Caco-2 (cell line): ENCODE measurements at regions not wholly inside any gene's neighbourhood (a gene's known extent, or its start where the extent isn't known, plus 50 kb on each side); places are given as distances from the start of the nearest gene placed in this dataset.

Experiments
- BruUV-seq: library from RNA; stranded (reverse); fragments of 400-500 nt; replicated peaks from 2 replicates; lab custom pipeline; 2021; lab: Mats Ljungman, UMichigan
- CTCF ChIA-PET: fragments of 300-600 bp; sonication (Branson Sonifier 250); formaldehyde crosslinking; loops from one replicate; lab custom pipeline; 2022; ENCODE audit warnings: antibody characterized with exemption; lab: Charles Lee
- POLR2A ChIA-PET: fragments of 300-600 bp; sonication (Branson Sonifier 250); formaldehyde crosslinking; loops from one replicate; lab custom pipeline; 2022; ENCODE audit warnings: antibody characterized with exemption; lab: Charles Lee
- DNase-seq, 2 experiments: peaks; one replicate each; pipeline versions ENCODE4 v3.0.0 to v3.0.0-alpha.2; 2020 to 2022
- H3K27me3 ChIP-seq: replicated peaks from 2 replicates; pipeline ENCODE4 v1.6.0; 2011; ENCODE audit warnings: low read length; ENCODE audit not compliant: control insufficient read depth, insufficient read depth
- H3K36me3 ChIP-seq: 2 replicates; pipeline ENCODE4 v1.5.1; 2011; ENCODE audit warnings: low read length; ENCODE audit not compliant: control insufficient read depth, insufficient read depth
- H3K4me1 ChIP-seq: fragments of 250-450 bp; sonication (Bioruptor Pico); 2 replicates; pipeline ENCODE4 v1.5.1; 2020; ENCODE audit warnings: mild to moderate bottlenecking
- H3K4me3 ChIP-seq: 2 replicates; pipeline ENCODE4 v1.5.1; 2011; ENCODE audit warnings: low read depth, mild to moderate bottlenecking, control low read depth, low read length
- H3K9me3 ChIP-seq: fragments of 250-450 bp; sonication (Bioruptor Pico); 2 replicates; pipeline ENCODE4 v1.5.1; 2020; ENCODE audit warnings: mild to moderate bottlenecking, moderate library complexity
- H3K27ac Mint-ChIP-seq: one replicate; pipeline ENCODE4 v1.8.0; 2022; ENCODE audit warnings: mixed read lengths; ENCODE audit not compliant: unreplicated experiment
- H3K27me3 Mint-ChIP-seq: one replicate; pipeline ENCODE4 v1.8.0; 2022; ENCODE audit warnings: mixed read lengths; ENCODE audit not compliant: insufficient read depth, unreplicated experiment
- H3K36me3 Mint-ChIP-seq: one replicate; pipeline ENCODE4 v1.8.0; 2022; ENCODE audit warnings: mild to moderate bottlenecking, mixed read lengths; ENCODE audit not compliant: insufficient read depth, unreplicated experiment
- H3K4me1 Mint-ChIP-seq: one replicate; pipeline ENCODE4 v1.8.0; 2022; ENCODE audit warnings: low read depth, mixed read lengths; ENCODE audit not compliant: unreplicated experiment
- H3K4me3 Mint-ChIP-seq: one replicate; pipeline ENCODE4 v1.8.0; 2022; ENCODE audit warnings: mild to moderate bottlenecking, moderate library complexity, mixed read lengths; ENCODE audit not compliant: unreplicated experiment
- H3K9me3 Mint-ChIP-seq: one replicate; pipeline ENCODE4 v1.8.0; 2022; ENCODE audit warnings: mixed read lengths; ENCODE audit not compliant: unreplicated experiment
- intact Hi-C: fragments of 100-400 bp; cut with micrococcal nuclease; formaldehyde crosslinking; loops from one replicate; pipeline ENCODE4 v1.10.0; 2022; ENCODE audit not compliant: unreplicated experiment
- TF ChIP-seq, protein P1 (sequence below), 2 experiments: fragments of 200-600 bp in 1 of 2; IDR thresholded peaks; 1 replicate in 1 of 2; 2 replicates in 1 of 2; pipeline versions ENCODE4 v1.5.1 to v1.8.0; 2011 to 2022; ENCODE audit warnings: antibody characterized with exemption in 1 of 2, control low read depth in 1 of 2, inconsistent platforms in 1 of 2, low read depth in 1 of 2, low read length in 1 of 2, mild to moderate bottlenecking in 1 of 2, moderate library complexity in 1 of 2; ENCODE audit not compliant: insufficient read depth in 1 of 2, severe bottlenecking in 1 of 2, unreplicated experiment in 1 of 2

DNA sequence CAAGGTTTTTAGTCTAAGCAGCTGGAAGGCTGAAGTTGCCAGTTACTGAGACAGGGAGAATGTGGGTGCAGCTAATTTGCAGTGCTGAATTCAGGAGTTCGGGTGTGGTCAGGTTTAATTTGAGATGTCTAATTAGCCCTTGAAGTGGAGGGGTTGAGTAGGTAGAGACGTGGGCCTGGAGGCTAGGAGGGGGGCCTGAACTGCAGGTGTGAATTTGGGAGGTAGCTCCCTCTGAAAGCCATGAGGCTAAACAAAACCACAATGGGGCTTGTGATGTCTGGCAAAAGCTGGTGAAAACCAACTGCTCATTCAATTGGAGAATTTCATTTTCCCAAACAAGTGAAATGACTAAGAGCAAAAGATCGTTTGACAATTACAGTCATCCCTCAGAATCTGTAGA lies 246.0 kb upstream of the NFE2L3 start:
- ChIA-PET POLR2A (no interaction called here), CTCF (no interaction called here)
- H3K27ac Mint-ChIP-seq, result no peak overlapping the region
- peaks cover 3% of the 10 kb centered on the region for H3K27me3 Mint-ChIP-seq
- H3K4me3 Mint-ChIP-seq, result no peak overlapping the region
- H3K9me3 Mint-ChIP-seq, result no peaks in the 10 kb centered on the region
- Histone ChIP-seq H3K9me3 (no peaks in the 10 kb centered on the region), H3K4me3 (no peak overlapping the region), H3K36me3 (no peaks in the 10 kb centered on the region), H3K4me1 (no peaks in the 10 kb centered on the region), H3K27me3 (no peaks in the 10 kb centered on the region)
- intact Hi-C loops, result no loop called here
- TF ChIP-seq, protein P1, sequence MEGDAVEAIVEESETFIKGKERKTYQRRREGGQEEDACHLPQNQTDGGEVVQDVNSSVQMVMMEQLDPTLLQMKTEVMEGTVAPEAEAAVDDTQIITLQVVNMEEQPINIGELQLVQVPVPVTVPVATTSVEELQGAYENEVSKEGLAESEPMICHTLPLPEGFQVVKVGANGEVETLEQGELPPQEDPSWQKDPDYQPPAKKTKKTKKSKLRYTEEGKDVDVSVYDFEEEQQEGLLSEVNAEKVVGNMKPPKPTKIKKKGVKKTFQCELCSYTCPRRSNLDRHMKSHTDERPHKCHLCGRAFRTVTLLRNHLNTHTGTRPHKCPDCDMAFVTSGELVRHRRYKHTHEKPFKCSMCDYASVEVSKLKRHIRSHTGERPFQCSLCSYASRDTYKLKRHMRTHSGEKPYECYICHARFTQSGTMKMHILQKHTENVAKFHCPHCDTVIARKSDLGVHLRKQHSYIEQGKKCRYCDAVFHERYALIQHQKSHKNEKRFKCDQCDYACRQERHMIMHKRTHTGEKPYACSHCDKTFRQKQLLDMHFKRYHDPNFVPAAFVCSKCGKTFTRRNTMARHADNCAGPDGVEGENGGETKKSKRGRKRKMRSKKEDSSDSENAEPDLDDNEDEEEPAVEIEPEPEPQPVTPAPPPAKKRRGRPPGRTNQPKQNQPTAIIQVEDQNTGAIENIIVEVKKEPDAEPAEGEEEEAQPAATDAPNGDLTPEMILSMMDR (IDR thresholded peaks at IDR 0.05; ENCODE audit: insufficient read depth in 1 of 2, low read depth in 1 of 2, low read length in 1 of 2, severe bottlenecking in 1 of 2, unreplicated experiment in 1 of 2), result no peak
- H3K4me1 Mint-ChIP-seq, result no peaks in the 10 kb centered on the region
- no peaks in the 10 kb centered on the region for H3K36me3 Mint-ChIP-seq
- no peak for DNase-seq
- BruUV-seq, result no TSS peak

DNA sequence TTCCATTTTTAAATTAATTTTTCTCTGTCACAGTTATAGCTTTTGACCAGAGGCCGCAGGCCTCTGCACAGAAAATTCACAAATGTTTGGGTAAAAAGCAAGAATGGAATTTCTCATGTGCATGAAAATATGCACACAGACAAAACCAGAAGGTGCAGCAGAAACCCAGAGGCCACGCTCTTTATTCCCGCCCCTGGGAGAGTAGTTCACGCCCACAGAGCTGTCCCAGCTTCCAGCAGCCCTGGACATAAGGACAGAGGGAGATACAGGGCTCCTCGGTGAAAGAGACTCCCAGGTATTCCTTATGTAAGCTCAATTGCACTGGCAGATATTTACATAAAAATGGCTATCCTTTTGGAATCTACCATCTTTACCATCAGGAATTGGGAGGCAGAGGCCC lies 245.2 kb upstream of the NFE2L3 start:
- no peaks in the 10 kb centered on the region for H3K9me3 ChIP-seq
- DNase-seq, result no peak
- Mint-ChIP-seq H3K27me3 (peaks cover 3% of the 10 kb centered on the region), H3K36me3 (no peaks in the 10 kb centered on the region), H3K4me1 (no peaks in the 10 kb centered on the region), H3K27ac (no peak overlapping the region), H3K9me3 (no peaks in the 10 kb centered on the region), H3K4me3 (no peak overlapping the region)
- ChIA-PET POLR2A (no interaction called here), CTCF (no interaction called here)
- H3K36me3 ChIP-seq, result no peaks in the 10 kb centered on the region
- H3K4me1 ChIP-seq, result no peaks in the 10 kb centered on the region
- no peaks in the 10 kb centered on the region for H3K27me3 ChIP-seq
- TF ChIP-seq, protein P1 (IDR thresholded peaks at IDR 0.05; ENCODE audit: insufficient read depth in 1 of 2, low read depth in 1 of 2, low read length in 1 of 2, severe bottlenecking in 1 of 2, unreplicated experiment in 1 of 2), result no peak
- intact Hi-C loops, result no loop called here
- no TSS peak for BruUV-seq
- H3K4me3 ChIP-seq, result no peak overlapping the region

DNA sequence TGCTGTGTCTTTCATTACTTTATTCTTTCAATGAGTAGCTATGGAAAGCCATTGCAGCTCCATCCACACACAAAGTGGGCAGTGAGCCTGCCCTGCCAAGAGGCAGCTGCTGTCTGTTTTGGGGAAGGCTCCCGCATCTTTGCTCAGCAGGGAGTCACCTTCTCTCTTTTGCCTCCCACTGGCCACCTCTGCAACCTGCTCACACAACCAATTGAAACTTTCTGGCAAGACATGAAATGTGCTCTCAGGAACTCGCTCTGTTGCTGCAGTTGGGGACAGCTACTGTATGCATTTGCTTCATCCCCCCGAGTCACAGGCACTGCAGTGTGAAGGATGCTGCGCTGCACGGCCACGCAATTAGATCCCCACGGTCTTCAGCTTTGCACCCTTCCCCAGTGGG lies 244.8 kb upstream of the NFE2L3 start:
- POLR2A ChIA-PET, result no interaction called here
- BruUV-seq, result no TSS peak
- no peak for DNase-seq
- Mint-ChIP-seq H3K27me3 (peaks cover 3% of the 10 kb centered on the region), H3K9me3 (no peaks in the 10 kb centered on the region), H3K27ac (no peak overlapping the region), H3K36me3 (no peaks in the 10 kb centered on the region), H3K4me1 (no peaks in the 10 kb centered on the region), H3K4me3 (no peak overlapping the region)
- H3K9me3 ChIP-seq, result no peaks in the 10 kb centered on the region
- H3K36me3 ChIP-seq, result no peaks in the 10 kb centered on the region
- CTCF ChIA-PET, result no interaction called here
- H3K4me1 ChIP-seq, result no peaks in the 10 kb centered on the region
- H3K27me3 ChIP-seq, result no peaks in the 10 kb centered on the region
- H3K4me3 ChIP-seq, result no peak overlapping the region
- TF ChIP-seq, protein P1 (IDR thresholded peaks at IDR 0.05; ENCODE audit: insufficient read depth in 1 of 2, low read depth in 1 of 2, low read length in 1 of 2, severe bottlenecking in 1 of 2, unreplicated experiment in 1 of 2), result no peak
- intact Hi-C loops, result no loop called here
